ENCODE measurements at regions not wholly inside any gene's neighbourhood (a gene's known extent, or its start where the extent isn't known, plus 50 kb on each side); places are given as distances from the start of the nearest gene placed in this dataset.

DNA sequence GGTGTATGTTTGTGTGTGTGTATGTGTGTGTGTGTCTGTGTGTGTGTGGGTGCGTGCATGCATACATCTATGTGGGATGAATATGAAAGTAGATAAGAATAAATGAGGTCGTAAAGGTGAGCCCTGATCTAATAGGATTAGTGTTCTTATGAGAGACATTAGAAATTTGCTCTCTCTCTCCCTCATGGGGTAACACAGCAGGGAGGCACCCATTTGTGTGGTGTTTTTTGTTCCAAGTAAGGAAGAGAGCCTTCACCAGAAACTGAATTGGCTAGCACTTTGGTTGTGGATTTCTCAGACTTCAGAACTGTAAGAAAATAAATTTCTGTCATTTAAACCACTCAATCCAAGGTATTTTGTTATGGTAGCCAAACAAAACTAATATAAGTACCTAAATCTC lies 353.7 kb upstream of the CHRM2 start:
- TF ChIP-seq, protein P1, sequence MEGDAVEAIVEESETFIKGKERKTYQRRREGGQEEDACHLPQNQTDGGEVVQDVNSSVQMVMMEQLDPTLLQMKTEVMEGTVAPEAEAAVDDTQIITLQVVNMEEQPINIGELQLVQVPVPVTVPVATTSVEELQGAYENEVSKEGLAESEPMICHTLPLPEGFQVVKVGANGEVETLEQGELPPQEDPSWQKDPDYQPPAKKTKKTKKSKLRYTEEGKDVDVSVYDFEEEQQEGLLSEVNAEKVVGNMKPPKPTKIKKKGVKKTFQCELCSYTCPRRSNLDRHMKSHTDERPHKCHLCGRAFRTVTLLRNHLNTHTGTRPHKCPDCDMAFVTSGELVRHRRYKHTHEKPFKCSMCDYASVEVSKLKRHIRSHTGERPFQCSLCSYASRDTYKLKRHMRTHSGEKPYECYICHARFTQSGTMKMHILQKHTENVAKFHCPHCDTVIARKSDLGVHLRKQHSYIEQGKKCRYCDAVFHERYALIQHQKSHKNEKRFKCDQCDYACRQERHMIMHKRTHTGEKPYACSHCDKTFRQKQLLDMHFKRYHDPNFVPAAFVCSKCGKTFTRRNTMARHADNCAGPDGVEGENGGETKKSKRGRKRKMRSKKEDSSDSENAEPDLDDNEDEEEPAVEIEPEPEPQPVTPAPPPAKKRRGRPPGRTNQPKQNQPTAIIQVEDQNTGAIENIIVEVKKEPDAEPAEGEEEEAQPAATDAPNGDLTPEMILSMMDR (IDR thresholded peaks at IDR 0.05): no peak
- no peak for TF ChIP-seq POLR2AphosphoS5 (IDR thresholded peaks at IDR 0.05)
